HCT116 (cell line): ENCODE measurements at regions not wholly inside any gene's neighbourhood (a gene's known extent, or its start where the extent isn't known, plus 50 kb on each side); places are given as distances from the start of the nearest gene placed in this dataset.
"Not testable (repeated sequence)": the region's sequence is repeated elsewhere in the genome, so short reads cannot be mapped to it uniquely, and the experiment has no call there.

ENCODE experiments used
- ATAC-seq: fragments of 200-7000 bp; cut with Tn5 transposase; 2 replicates; pipeline ENCODE4 v1.9.1; 2020; ENCODE audit warnings: mild to moderate bottlenecking, moderate library complexity
- BruUV-seq: library from RNA; stranded (reverse); fragments of 400-500 nt; replicated peaks from 2 replicates; lab custom pipeline; 2021; lab: Mats Ljungman, UMichigan
- CTCF ChIA-PET: fragments of 300-600 bp; sonication (Branson Sonifier 250); formaldehyde crosslinking; loops from one replicate; lab custom pipeline; 2021; ENCODE audit warnings: antibody characterized with exemption; lab: Charles Lee
- POLR2A ChIA-PET: fragments of 300-600, 350-600 bp; sonication (Branson Sonifier 250); formaldehyde crosslinking; loops from one replicate; lab custom pipeline; 2021; ENCODE audit warnings: antibody characterized with exemption; lab: Charles Lee
- RAD21 ChIA-PET, 2 experiments: fragments of 300-600 bp; sonication (Branson Sonifier 250); formaldehyde crosslinking; loops; one replicate each; lab custom pipeline; 2023; ENCODE audit warnings: low total read pairs in 2 of 2; ENCODE audit not compliant: uncharacterized antibody in 2 of 2, unreplicated experiment in 2 of 2, low non-redundant PET in 1 of 2; lab: Charles Lee
- DNase-seq: peaks from one replicate; pipeline ENCODE4 v3.0.0-alpha.2; 2010; ENCODE audit warnings: low read depth, low spot score
- H2AFZ ChIP-seq: fragments of 200-600 bp; shearing (Covaris generic), sonication (generic); 2 replicates; pipeline ENCODE4 v1.6.1; 2017; ENCODE audit warnings: low read depth, mixed run types, mixed read lengths, antibody characterized with exemption, low read length; ENCODE audit not compliant: poor library complexity, severe bottlenecking
- H3K27ac ChIP-seq: 2 replicates; pipeline ENCODE4 v1.5.1; 2012; ENCODE audit warnings: low read depth, low read length
- H3K27me3 ChIP-seq: fragments of 200-600 bp; sonication (generic); 2 replicates; pipeline ENCODE4 v1.6.1; 2016; ENCODE audit warnings: mixed run types, low read length, mixed read lengths; ENCODE audit not compliant: insufficient read depth
- H3K36me3 ChIP-seq, 2 experiments: fragments of 200-500 bp in 1 of 2; fragments of 200-600 bp in 1 of 2; sonication (Bioruptor generic) in 1 of 2; sonication (generic) in 1 of 2; 2 replicates each; pipeline versions ENCODE4 v1.5.1 to v1.6.1; 2014 to 2016; ENCODE audit warnings: low read length in 2 of 2, inconsistent platforms in 1 of 2, mixed read lengths in 1 of 2, mixed run types in 1 of 2; ENCODE audit not compliant: insufficient read depth in 2 of 2, control insufficient read depth in 1 of 2
- H3K4me1 ChIP-seq, 2 experiments: fragments of 200-600 bp in 1 of 2; sonication (generic) in 1 of 2; 2 replicates each; pipeline versions ENCODE4 v1.5.1 to v1.6.1; 2012 to 2017; ENCODE audit warnings: low read length in 2 of 2, inconsistent platforms in 1 of 2, mild to moderate bottlenecking in 1 of 2, mixed read lengths in 1 of 2, mixed run types in 1 of 2, moderate library complexity in 1 of 2; ENCODE audit not compliant: insufficient read depth in 2 of 2, control insufficient read depth in 1 of 2
- H3K4me2 ChIP-seq: fragments of 200-600 bp; sonication (generic); 2 replicates; pipeline ENCODE4 v1.6.1; 2017; ENCODE audit warnings: mixed run types, low read length, mixed read lengths
- H3K4me3 ChIP-seq, 2 experiments: fragments of 200-600 bp in 1 of 2; sonication (generic) in 1 of 2; replicated peaks in 1 of 2; 2 replicates each; pipeline ENCODE4 v1.5.1; 2011 to 2016; ENCODE audit warnings: low read length in 2 of 2, control low read depth in 1 of 2, low read depth in 1 of 2, mild to moderate bottlenecking in 1 of 2, mixed read lengths in 1 of 2, mixed run types in 1 of 2
- H3K79me2 ChIP-seq: fragments of 200-600 bp; sonication (generic); 2 replicates; pipeline ENCODE4 v1.6.1; 2017; ENCODE audit warnings: mild to moderate bottlenecking, mixed run types, low read length, moderate library complexity, mixed read lengths; ENCODE audit not compliant: insufficient read depth
- H3K9ac ChIP-seq: fragments of 200-600 bp; sonication (generic); 2 replicates; pipeline ENCODE4 v1.6.1; 2016; ENCODE audit warnings: low read length, mixed read lengths
- H3K9me2 ChIP-seq: fragments of 200-600 bp; sonication (generic), shearing (Covaris generic); 2 replicates; pipeline ENCODE4 v1.6.1; 2017; ENCODE audit warnings: mixed run types, mild to moderate bottlenecking, moderate library complexity; ENCODE audit not compliant: insufficient read depth
- H3K9me3 ChIP-seq, 2 experiments: fragments of 200-500 bp in 1 of 2; fragments of 200-600 bp in 1 of 2; sonication (Bioruptor generic) in 1 of 2; sonication (generic) in 1 of 2; 2 replicates each; pipeline ENCODE4 v1.6.1; 2014 to 2017; ENCODE audit warnings: low read length in 2 of 2, mixed read lengths in 2 of 2, inconsistent platforms in 1 of 2, low read depth in 1 of 2, mild to moderate bottlenecking in 1 of 2, mixed run types in 1 of 2, moderate library complexity in 1 of 2; ENCODE audit not compliant: control insufficient read depth in 1 of 2, insufficient read depth in 1 of 2
- H4K20me1 ChIP-seq: fragments of 200-600 bp; sonication (generic), shearing (Covaris generic); 2 replicates; pipeline ENCODE4 v1.6.1; 2017; ENCODE audit warnings: mixed run types, mild to moderate bottlenecking, moderate library complexity; ENCODE audit not compliant: insufficient read depth
- intact Hi-C: fragments of 100-400 bp; cut with micrococcal nuclease; formaldehyde crosslinking; loops from 2 replicates; pipeline ENCODE4 v1.10.0; 2022

DNA sequence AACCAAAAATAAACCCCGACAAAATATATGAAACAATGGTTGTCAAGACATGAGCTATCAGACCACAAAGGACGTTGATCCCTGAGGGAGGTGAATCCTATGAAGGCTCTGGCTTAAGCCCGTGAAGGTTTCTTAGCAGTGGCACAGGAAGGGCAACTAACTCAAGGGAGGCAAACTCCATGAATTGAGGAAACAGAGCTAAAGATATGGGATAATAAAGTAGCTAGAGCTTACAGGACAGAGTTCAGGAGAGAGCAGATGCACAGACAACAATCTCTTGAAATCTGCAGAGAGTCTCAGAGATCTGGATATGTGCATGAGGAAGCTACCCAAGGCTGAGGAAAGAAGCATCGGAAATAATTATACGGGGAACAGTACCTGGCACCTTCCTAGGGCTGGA is 331.6 kb downstream of the TYW1 start:
- DNase-seq, H3K4me1 ChIP-seq, H3K79me2 ChIP-seq, BruUV-seq, H3K9me2 ChIP-seq, ATAC-seq, H3K27me3 ChIP-seq, H3K27ac ChIP-seq, H3K4me3 ChIP-seq, POLR2A ChIA-PET, H3K9me3 ChIP-seq, H2AFZ ChIP-seq, H3K36me3 ChIP-seq, H3K4me2 ChIP-seq, intact Hi-C loops, H4K20me1 ChIP-seq, CTCF ChIA-PET, H3K9ac ChIP-seq, RAD21 ChIA-PET: not testable (repeated sequence)

DNA sequence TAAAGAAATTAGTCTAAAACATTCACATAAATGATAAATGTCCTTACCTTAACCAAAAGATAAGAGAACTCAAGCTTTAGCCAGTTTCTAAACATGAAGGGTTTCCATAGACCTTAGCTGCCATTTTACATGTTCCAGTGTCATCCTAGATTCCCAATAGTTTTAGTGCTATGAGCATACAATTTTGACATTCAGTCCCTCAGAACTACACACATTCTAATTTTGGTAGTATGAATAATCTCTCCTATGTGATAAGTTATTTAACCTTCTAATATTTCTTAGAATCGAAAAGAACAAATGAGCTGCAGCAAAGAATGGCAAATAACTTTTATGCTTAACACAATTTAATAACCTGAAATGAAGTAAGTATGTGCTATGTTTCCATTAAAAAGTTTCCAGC is 338.5 kb downstream of the TYW1 start:
- H3K4me3 ChIP-seq, H3K9me3 ChIP-seq, H3K36me3 ChIP-seq, H3K27me3 ChIP-seq, RAD21 ChIA-PET, CTCF ChIA-PET, H3K79me2 ChIP-seq, intact Hi-C loops, H3K27ac ChIP-seq, POLR2A ChIA-PET, BruUV-seq, DNase-seq, H2AFZ ChIP-seq, H3K9me2 ChIP-seq, H4K20me1 ChIP-seq, H3K4me1 ChIP-seq, ATAC-seq, H3K9ac ChIP-seq, H3K4me2 ChIP-seq: not testable (repeated sequence)

DNA sequence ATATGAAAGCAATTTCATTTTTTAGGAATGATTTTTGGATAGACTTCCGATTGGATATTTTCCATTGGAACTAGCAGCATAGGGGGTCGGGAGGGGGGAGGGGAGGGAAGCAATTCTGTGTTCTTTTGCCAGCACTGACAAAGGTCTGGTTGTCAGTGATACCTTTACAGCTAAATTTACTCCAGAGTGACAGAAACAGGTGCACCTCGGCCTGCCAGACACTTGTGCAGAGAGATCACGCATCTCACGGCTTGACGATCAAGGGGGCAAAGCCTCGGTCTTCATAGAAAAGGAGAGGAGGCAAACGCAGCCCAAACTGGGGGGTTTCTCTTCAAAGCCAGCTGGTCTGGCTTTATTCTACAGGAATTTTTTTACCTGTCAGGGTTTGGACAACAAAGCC is 339.0 kb downstream of the TYW1 start:
- H3K4me2 ChIP-seq, H3K27me3 ChIP-seq, BruUV-seq, POLR2A ChIA-PET, H3K79me2 ChIP-seq, H3K36me3 ChIP-seq, DNase-seq, H3K9me3 ChIP-seq, RAD21 ChIA-PET, H3K9ac ChIP-seq, intact Hi-C loops, H3K4me1 ChIP-seq, ATAC-seq, H3K4me3 ChIP-seq, H3K27ac ChIP-seq, H3K9me2 ChIP-seq, CTCF ChIA-PET, H4K20me1 ChIP-seq, H2AFZ ChIP-seq: not testable (repeated sequence)

DNA sequence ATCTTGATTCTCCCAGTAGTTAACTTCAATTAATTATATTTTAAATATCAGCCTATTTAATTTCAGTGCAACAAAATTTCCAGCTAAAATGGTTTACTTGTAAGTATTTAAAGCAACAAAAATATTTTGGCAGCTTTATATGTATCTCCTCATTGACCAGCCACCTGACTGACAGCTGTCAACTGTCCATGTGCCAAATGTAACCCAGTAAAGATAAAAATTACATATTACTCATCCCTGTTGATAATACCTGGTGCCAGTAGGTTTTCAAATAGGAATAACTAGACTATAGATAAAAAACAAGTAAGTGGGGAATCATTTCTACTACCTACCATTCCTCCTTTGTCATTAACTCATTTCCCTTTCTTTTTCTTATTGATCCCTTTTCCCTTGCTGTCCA is 341.9 kb downstream of the TYW1 start:
- H3K36me3 ChIP-seq, intact Hi-C loops, CTCF ChIA-PET, H3K79me2 ChIP-seq, H3K27ac ChIP-seq, H3K9me3 ChIP-seq, H3K9ac ChIP-seq, RAD21 ChIA-PET, H2AFZ ChIP-seq, BruUV-seq, DNase-seq, ATAC-seq, POLR2A ChIA-PET, H3K9me2 ChIP-seq, H3K4me3 ChIP-seq, H4K20me1 ChIP-seq, H3K4me1 ChIP-seq, H3K27me3 ChIP-seq, H3K4me2 ChIP-seq: not testable (repeated sequence)
